ENCODE measurements at regions not wholly inside any gene's neighbourhood (a gene's known extent, or its start where the extent isn't known, plus 50 kb on each side); places are given as distances from the start of the nearest gene placed in this dataset.

GRCh38 chr2:194176134-194176533 is 1480.9 kb upstream of the SLC39A10 start:
- Histone ChIP-seq H4K20me1 (replicated peaks; ENCODE audit: control insufficient read depth, extremely low read depth, insufficient read depth, low read length) (no peaks in the 10 kb centered on the region), H2AFZ (ENCODE audit: low read depth, low read length) (no peak overlapping the region), H3K9me3 (replicated peaks; ENCODE audit: control insufficient read depth, insufficient read depth, low read length) (no peaks in the 10 kb centered on the region), H3K36me3 (ENCODE audit: control insufficient read depth in 2 of 2, extremely low read depth in 1 of 2, insufficient read depth in 2 of 2, low read length in 2 of 2) (no peaks in the 10 kb centered on the region), H3K79me2 (ENCODE audit: control insufficient read depth, insufficient read depth, low read length) (no peaks in the 10 kb centered on the region), H3K9me1 (replicated peaks; ENCODE audit: control insufficient read depth, extremely low read depth, insufficient read depth, low read length) (no peaks in the 10 kb centered on the region), H3K4me2 (ENCODE audit: insufficient read depth, low read length) (no peak overlapping the region), H3K9ac (replicated peaks; ENCODE audit: extremely low read depth, insufficient read depth, low read length) (no peak overlapping the region), H3K27ac (ENCODE audit: insufficient read depth, low read depth, low read length) (no peak overlapping the region), H3K27me3 (ENCODE audit: control insufficient read depth in 2 of 2, insufficient read depth in 2 of 2, low read length in 2 of 2) (no peaks in the 10 kb centered on the region), H3K4me3 (replicated peaks in 1 of 3; ENCODE audit: insufficient read depth in 1 of 3, low read depth in 1 of 3, low read length in 3 of 3) (no peak overlapping the region), H3K4me1 (ENCODE audit: control insufficient read depth, extremely low read depth, insufficient read depth, low read length) (no peaks in the 10 kb centered on the region)
- DNase-seq (ENCODE audit: low read depth, low spot score) (no peak), FAIRE-seq (no peak)
- CTCF ChIA-PET = no interaction called here
- intact Hi-C loops (cut with micrococcal nuclease) (no loop called here), dilution Hi-C loops (cut with MboI; ENCODE audit: extremely low pct_ligation_motif_present, low sequenced_read_pairs) (no loop called here)
- POLR2A ChIA-PET = no interaction called here
- BruUV-seq (replicated peaks) = no TSS peak
- TF ChIP-seq FOS (IDR thresholded peaks at IDR 0.05; ENCODE audit: borderline replicate concordance, insufficient read depth, low read length) (no peak), MAX (IDR thresholded peaks at IDR 0.05; ENCODE audit: insufficient read depth, insufficient read length) (no peak), MYC (IDR thresholded peaks at IDR 0.05; ENCODE audit: low read depth, low read length) (no peak), CTCF (IDR thresholded peaks at IDR 0.05; ENCODE audit: extremely low read depth in 1 of 2, insufficient read depth in 1 of 2, low read depth in 1 of 2, low read length in 2 of 2) (no peak), JUN (IDR thresholded peaks at IDR 0.05; ENCODE audit: borderline replicate concordance, insufficient read depth, insufficient read length, low read depth) (no peak), POLR2AphosphoS5 (IDR thresholded peaks at IDR 0.05; ENCODE audit: insufficient read depth, low read depth, low read length) (no peak)

All from endothelial cell of umbilical vein (primary cell).